NCI-H1092 (cell line): ENCODE measurements at regions not wholly inside any gene's neighbourhood (a gene's known extent, or its start where the extent isn't known, plus 50 kb on each side); places are given as distances from the start of the nearest gene placed in this dataset.

Experiments
- DNase-seq: peaks from one replicate; lab custom pipeline; 2025; lab: John Stamatoyannopoulos, UW

DNA sequence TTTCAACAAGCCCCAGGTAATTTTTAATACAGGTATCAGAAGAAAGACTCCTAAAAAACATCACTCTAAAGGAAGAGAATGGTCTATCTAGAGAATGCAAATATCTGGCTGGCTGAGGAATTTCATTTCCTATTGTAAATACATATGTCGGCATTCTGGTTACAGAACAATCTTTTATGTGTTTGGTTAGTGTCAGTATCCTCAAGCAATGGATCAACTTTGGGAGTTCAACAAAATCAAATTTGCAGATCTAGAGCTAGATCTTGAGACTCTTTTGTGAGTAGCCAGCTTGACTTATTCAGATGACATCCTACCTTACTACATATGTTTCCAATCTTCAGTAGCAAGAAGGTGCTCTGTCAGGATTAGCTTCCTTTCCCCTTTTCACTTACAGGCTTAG is 145.1 kb downstream of the BTC start:
- DNase-seq, result no peak

- no peak for DNase-seq
Observed at GRCh38 chr4:74651198-74651597, 143.1 kb downstream of the BTC start.

DNA sequence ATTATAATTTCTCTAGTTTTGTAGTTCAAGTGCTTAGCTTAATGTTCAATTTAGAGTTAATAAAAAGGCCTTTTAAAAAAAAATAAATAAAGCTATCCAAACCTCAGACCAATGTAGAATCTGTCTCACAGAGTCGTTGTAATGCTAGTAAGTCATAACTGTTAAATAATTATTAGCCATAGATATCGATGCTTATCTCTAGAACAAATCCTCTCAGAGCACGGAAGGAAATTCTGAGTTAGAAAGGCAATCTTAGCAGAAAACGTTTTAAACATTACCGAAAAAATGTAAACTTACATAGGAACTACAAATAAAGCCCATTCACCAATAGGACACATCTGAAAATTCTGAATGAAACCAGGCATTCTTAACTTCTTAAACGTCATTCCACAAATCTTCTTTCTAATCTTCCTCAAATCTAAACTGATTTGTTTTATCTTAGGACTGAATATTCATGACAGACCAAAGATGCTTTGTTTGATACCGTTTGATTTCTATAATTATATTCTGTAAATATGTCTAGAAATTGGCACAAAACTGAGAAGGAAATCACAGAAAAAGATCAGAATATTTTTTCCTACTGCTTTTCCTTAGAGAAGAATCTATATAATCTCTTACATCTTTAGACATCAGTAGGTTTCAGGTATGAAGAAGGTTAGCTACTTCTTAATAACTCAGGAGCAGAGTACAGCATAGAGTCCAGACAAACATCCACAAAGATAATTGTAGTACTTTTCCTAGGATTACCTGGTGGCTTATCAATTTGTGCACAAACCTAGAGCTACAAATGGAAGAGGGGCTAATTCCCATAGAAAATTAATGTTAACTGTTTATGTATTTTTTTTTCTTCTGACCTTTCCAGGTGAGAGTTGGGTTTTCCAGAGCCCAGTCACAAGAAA is 140.7 kb downstream of the BTC start:
- DNase-seq, result no peak

GRCh38 chr4:74654230-74654681 is 140.1 kb downstream of the BTC start:
- DNase-seq, result no peak

GRCh38 chr4:74656596-74656995 is 137.7 kb downstream of the BTC start:
- DNase-seq, result no peak

DNA sequence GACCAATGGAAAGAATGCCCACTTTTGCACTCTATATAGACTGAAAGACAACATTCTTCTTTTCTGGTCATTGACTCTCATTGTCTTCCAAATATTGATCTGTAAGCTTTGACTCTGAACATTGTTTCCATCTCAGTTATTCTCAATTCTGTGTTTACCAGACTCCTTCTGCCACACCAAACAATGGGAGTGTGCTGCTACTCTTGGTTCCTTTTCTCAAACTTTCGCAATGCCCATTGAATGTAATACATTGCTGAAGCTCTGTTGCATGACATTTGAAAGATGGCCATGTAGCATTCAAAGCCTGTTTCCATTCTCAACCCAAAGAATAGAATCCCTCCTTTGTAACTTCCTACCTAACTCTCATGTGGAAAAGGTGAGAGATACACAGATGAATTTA is 136.2 kb downstream of the BTC start:
- no peak for DNase-seq

GRCh38 chr4:74659576-74660411 is 134.5 kb downstream of the BTC start:
- DNase-seq, result no peak

DNA sequence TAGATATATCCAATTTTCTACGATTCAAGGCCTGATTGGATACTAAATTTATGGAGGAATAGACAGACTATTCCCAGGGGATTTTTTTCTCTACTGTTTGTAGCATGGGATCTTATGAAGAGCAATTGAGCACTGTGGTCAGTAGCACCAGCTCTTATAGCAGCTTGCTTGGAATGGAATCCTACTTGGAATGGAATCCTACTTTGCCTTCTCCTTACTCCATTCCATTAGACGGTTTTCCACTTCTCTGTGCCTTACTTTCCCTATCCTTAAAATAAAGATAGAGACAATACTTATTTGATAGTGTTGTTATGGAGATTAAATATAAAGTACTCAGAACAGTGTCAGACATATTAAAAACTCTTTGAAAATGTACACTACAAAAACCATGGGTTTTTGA is 133.5 kb downstream of the BTC start:
- no peak for DNase-seq

GRCh38 chr4:74661427-74662201 is 132.7 kb downstream of the BTC start:
- DNase-seq, result no peak

DNA sequence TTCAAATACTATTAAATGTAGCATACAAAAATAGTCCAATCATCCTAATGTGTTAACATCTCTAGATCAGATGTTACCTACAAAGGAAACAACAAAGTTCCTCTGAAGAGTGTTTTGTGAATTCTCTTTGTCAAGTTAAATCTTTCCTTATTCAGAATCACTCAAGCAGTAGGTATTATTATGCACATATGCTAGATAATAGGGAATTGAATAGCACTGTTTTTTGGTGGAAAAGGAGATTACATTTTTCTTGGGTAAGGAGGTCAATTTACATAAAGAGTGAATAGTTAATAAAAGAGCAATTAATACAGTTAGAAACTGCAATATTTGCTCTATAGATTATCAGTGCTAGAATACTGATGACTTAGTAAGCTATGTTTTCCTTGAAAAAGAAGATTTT is 130.7 kb downstream of the BTC start:
- DNase-seq, result no peak

- DNase-seq, result no peak
Observed at GRCh38 chr4:74665346-74665745, 129.0 kb downstream of the BTC start.

DNA sequence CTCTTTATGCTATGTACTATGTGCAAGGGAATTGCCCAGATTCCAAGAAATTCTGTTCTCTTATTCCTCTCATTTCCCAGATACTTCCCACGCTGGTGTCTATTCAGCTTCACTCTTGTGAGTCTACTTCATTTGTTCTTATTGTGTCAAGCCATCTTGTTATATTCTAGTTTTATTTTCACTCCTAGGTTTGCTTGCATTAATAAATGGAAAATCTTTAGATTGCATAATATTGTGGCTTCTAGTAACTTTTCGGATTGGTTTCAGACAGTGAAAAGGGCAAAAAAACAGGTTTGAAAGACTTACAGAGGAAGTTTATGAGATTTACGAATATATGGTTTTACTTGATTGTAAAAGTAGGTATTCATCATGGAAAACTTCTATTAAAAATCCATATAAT is 128.4 kb downstream of the BTC start:
- DNase-seq, result no peak

- no peak for DNase-seq
Observed at GRCh38 chr4:74667438-74667837, 126.9 kb downstream of the BTC start.

DNA sequence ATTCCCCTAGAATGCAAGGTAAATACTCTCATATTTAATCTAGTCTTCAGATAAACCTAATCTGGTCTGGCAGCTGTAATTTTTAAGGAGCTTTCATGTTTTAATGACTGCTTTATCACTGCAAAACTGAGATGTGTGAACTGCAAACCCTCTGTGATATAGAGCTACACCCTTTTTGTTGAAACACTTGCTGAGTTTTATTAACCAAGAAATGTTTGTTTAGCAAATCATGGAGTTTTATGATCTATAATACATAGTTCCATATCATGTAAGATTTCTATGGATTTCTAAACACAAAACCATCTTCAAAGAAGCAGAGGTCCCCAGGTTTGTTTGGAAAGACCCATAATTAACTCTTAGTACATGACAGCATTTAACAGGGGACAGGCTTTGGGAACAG is 126.4 kb downstream of the BTC start:
- DNase-seq, result no peak

GRCh38 chr4:74669702-74670101 is 124.6 kb downstream of the BTC start:
- DNase-seq, result no peak

- DNase-seq, result no peak
Observed at GRCh38 chr4:74670583-74670982, 123.7 kb downstream of the BTC start.

- DNase-seq, result no peak
Observed at GRCh38 chr4:74671080-74671698, 123.1 kb downstream of the BTC start.

GRCh38 chr4:74674750-74675149 is 119.6 kb downstream of the BTC start:
- DNase-seq, result no peak

- DNase-seq, result no peak
Observed at GRCh38 chr4:74675673-74676279, 118.5 kb downstream of the BTC start.

DNA sequence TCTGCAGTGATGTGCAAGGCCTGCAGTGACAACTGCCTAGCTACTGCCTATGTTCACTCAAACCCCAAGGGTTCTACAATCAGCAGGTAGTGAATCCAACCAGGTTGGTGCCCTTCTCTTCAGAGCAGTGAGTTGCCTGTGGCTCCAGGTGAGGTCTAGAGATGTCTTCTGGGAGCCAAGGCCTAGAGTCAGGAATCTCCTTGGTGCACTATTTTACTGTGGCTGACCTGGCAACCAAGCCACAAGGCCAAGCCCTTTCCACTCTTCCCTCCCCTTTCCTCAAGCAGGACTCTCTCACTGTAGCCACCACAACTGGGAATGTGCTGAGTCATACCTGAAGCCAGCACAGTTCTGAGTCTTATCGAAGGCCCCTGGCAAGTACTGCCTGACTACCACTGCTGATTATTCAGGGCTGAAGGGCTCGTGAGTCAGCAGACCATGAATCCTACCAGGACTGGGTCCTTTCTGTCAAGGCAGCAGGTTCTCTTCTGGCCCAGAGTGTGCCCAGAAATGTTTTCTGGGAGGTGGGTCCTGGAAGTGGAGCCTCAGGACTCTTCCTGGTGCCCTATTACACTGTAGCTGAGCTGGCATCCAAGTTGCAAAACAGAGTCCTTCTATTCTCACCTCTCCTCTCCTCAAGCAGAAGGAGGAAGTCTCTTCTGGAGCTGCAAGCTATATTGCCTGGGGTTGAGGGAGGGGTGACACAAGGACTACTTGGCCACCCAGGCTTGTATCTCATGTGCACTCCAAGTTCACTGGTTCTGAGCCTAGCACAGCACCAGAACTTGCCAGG is 111.6 kb downstream of the BTC start:
- no peak for DNase-seq

DNA sequence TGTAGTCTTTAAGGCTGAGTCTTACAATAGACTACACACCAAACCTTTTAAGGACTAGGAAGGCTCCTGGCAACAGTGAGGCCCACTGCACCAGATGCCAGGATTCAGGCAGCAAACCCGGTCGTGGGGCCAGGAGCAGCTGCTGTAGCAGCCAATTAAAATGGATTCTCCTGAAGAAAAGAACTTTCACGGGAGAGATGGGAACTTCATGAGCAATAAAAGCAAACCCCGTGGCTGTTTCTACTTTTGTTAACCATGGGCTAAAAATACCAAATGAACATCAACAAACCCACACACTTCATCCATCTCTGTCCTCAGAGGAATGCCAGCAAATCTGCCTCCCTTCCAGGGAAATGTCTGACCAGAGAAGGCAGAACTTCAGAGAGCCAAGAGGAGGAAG is 101.4 kb downstream of the BTC start:
- no peak for DNase-seq
